B cell (primary cell): ENCODE measurements at regions not wholly inside any gene's neighbourhood (a gene's known extent, or its start where the extent isn't known, plus 50 kb on each side); places are given as distances from the start of the nearest gene placed in this dataset.

Experiments
- EZH2 ChIP-seq: IDR thresholded peaks from 2 replicates; pipeline ENCODE4 v1.6.1; 2012; ENCODE audit warnings: borderline replicate concordance, low read depth, mild to moderate bottlenecking, moderate library complexity, low read length; ENCODE audit not compliant: insufficient read depth, poor library complexity, severe bottlenecking
- TF ChIP-seq, protein P1 (sequence below): fragments of 200-600 bp; IDR thresholded peaks from one replicate; pipeline ENCODE4 v1.8.0; 2022; ENCODE audit warnings: antibody characterized with exemption, mild to moderate bottlenecking

- TF ChIP-seq, protein P1, sequence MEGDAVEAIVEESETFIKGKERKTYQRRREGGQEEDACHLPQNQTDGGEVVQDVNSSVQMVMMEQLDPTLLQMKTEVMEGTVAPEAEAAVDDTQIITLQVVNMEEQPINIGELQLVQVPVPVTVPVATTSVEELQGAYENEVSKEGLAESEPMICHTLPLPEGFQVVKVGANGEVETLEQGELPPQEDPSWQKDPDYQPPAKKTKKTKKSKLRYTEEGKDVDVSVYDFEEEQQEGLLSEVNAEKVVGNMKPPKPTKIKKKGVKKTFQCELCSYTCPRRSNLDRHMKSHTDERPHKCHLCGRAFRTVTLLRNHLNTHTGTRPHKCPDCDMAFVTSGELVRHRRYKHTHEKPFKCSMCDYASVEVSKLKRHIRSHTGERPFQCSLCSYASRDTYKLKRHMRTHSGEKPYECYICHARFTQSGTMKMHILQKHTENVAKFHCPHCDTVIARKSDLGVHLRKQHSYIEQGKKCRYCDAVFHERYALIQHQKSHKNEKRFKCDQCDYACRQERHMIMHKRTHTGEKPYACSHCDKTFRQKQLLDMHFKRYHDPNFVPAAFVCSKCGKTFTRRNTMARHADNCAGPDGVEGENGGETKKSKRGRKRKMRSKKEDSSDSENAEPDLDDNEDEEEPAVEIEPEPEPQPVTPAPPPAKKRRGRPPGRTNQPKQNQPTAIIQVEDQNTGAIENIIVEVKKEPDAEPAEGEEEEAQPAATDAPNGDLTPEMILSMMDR, result no peak
- TF ChIP-seq EZH2, result no peak
Observed at GRCh38 chr5:175261526-175261925, 182.5 kb downstream of the DRD1 start.
